ENCODE measurements at regions not wholly inside any gene's neighbourhood (a gene's known extent, or its start where the extent isn't known, plus 50 kb on each side); places are given as distances from the start of the nearest gene placed in this dataset.

- WGBS (ENCODE audit: insufficient coverage): 94% methylated on average over 3 of the region's 5 CpGs
- Histone ChIP-seq H3K9me3 (ENCODE audit: control insufficient read depth, insufficient read depth, low read length) (peaks cover 4% of the 10 kb centered on the region), H3K4me1 (ENCODE audit: control insufficient read depth, insufficient read depth, low read length) (no peaks in the 10 kb centered on the region), H3K27me3 (ENCODE audit: control insufficient read depth, insufficient read depth, low read length) (no peaks in the 10 kb centered on the region), H3K27ac (ENCODE audit: low read depth, low read length) (no peak overlapping the region), H3K4me3 (ENCODE audit: low read depth, low read length) (no peak overlapping the region), H3K36me3 (ENCODE audit: control insufficient read depth, insufficient read depth, low read length) (no peaks in the 10 kb centered on the region)
- no peak for DNase-seq (ENCODE audit: low read depth in 4 of 6, low spot score in 6 of 6)
These were observed 64.3 kb upstream of the S1PR3 start for GRCh38 chr9:88926781-88927505.

GRCh38 chr9:88927510-88927909 lies 63.8 kb upstream of the S1PR3 start:
- Histone ChIP-seq H3K36me3 (ENCODE audit: control insufficient read depth, insufficient read depth, low read length) (no peaks in the 10 kb centered on the region), H3K27ac (ENCODE audit: low read depth, low read length) (no peak overlapping the region), H3K27me3 (ENCODE audit: control insufficient read depth, insufficient read depth, low read length) (no peaks in the 10 kb centered on the region), H3K4me3 (ENCODE audit: low read depth, low read length) (no peak overlapping the region), H3K9me3 (ENCODE audit: control insufficient read depth, insufficient read depth, low read length) (peaks cover 4% of the 10 kb centered on the region), H3K4me1 (ENCODE audit: control insufficient read depth, insufficient read depth, low read length) (no peaks in the 10 kb centered on the region)
- DNase-seq (ENCODE audit: low read depth in 4 of 6, low spot score in 6 of 6): no peak
- WGBS (ENCODE audit: insufficient coverage): no CpG with 5 or more reads among the region's 3 CpGs

GRCh38 chr9:88930716-88931115 lies 60.6 kb upstream of the S1PR3 start:
- no peaks in the 10 kb centered on the region for H3K27me3 ChIP-seq (ENCODE audit: control insufficient read depth, insufficient read depth, low read length)

GRCh38 chr9:88932766-88933165 lies 58.5 kb upstream of the S1PR3 start:
- H3K4me3 ChIP-seq (ENCODE audit: low read depth, low read length): no peak overlapping the region
- peaks cover 4% of the 10 kb centered on the region for H3K9me3 ChIP-seq (ENCODE audit: control insufficient read depth, insufficient read depth, low read length)
- H3K4me1 ChIP-seq (ENCODE audit: control insufficient read depth, insufficient read depth, low read length): no peaks in the 10 kb centered on the region
- H3K27me3 ChIP-seq (ENCODE audit: control insufficient read depth, insufficient read depth, low read length): no peaks in the 10 kb centered on the region
- no peaks in the 10 kb centered on the region for H3K36me3 ChIP-seq (ENCODE audit: control insufficient read depth, insufficient read depth, low read length)
- no peak for DNase-seq (ENCODE audit: low read depth in 4 of 6, low spot score in 6 of 6)
- H3K27ac ChIP-seq (ENCODE audit: low read depth, low read length): no peak overlapping the region
- 87% methylated on average over 8 of the region's 13 CpGs for WGBS (ENCODE audit: insufficient coverage)

More at GRCh38 chr9:88930716-88931115, 60.6 kb upstream of the S1PR3 start:
- no peak overlapping the region for H3K4me3 ChIP-seq (ENCODE audit: low read depth, low read length)
- 0% methylated on average over 1 of the region's 3 CpGs for WGBS (ENCODE audit: insufficient coverage)
- no peak for DNase-seq (ENCODE audit: low read depth in 4 of 6, low spot score in 6 of 6)
- no peak overlapping the region for H3K27ac ChIP-seq (ENCODE audit: low read depth, low read length)
- H3K4me1 ChIP-seq (ENCODE audit: control insufficient read depth, insufficient read depth, low read length): no peaks in the 10 kb centered on the region
- peaks cover 4% of the 10 kb centered on the region for H3K9me3 ChIP-seq (ENCODE audit: control insufficient read depth, insufficient read depth, low read length)
- no peaks in the 10 kb centered on the region for H3K36me3 ChIP-seq (ENCODE audit: control insufficient read depth, insufficient read depth, low read length)

- Histone ChIP-seq H3K4me3 (ENCODE audit: low read depth, low read length) (no peak overlapping the region), H3K4me1 (ENCODE audit: control insufficient read depth, insufficient read depth, low read length) (no peaks in the 10 kb centered on the region), H3K27me3 (ENCODE audit: control insufficient read depth, insufficient read depth, low read length) (no peaks in the 10 kb centered on the region), H3K9me3 (ENCODE audit: control insufficient read depth, insufficient read depth, low read length) (peaks cover 4% of the 10 kb centered on the region), H3K36me3 (ENCODE audit: control insufficient read depth, insufficient read depth, low read length) (no peaks in the 10 kb centered on the region), H3K27ac (ENCODE audit: low read depth, low read length) (no peak overlapping the region)
- WGBS (ENCODE audit: insufficient coverage): 83% methylated on average over 7 of the region's 11 CpGs
- no peak for DNase-seq (ENCODE audit: low read depth in 4 of 6, low spot score in 6 of 6)
These were observed 57.5 kb upstream of the S1PR3 start for GRCh38 chr9:88933607-88934379.

GRCh38 chr9:88934876-88935535 lies 56.3 kb upstream of the S1PR3 start:
- no peak for DNase-seq (ENCODE audit: low read depth in 4 of 6, low spot score in 6 of 6)
- no peaks in the 10 kb centered on the region for H3K4me1 ChIP-seq (ENCODE audit: control insufficient read depth, insufficient read depth, low read length)
- WGBS (ENCODE audit: insufficient coverage): 86% methylated on average over 3 of the region's 5 CpGs
- H3K36me3 ChIP-seq (ENCODE audit: control insufficient read depth, insufficient read depth, low read length): no peaks in the 10 kb centered on the region
- H3K27me3 ChIP-seq (ENCODE audit: control insufficient read depth, insufficient read depth, low read length): no peaks in the 10 kb centered on the region
- no peak overlapping the region for H3K27ac ChIP-seq (ENCODE audit: low read depth, low read length)
- H3K9me3 ChIP-seq (ENCODE audit: control insufficient read depth, insufficient read depth, low read length): peaks cover 4% of the 10 kb centered on the region
- no peak overlapping the region for H3K4me3 ChIP-seq (ENCODE audit: low read depth, low read length)

- Histone ChIP-seq H3K9me3 (ENCODE audit: control insufficient read depth, insufficient read depth, low read length) (peaks cover under 1% of the 10 kb centered on the region), H3K4me3 (ENCODE audit: low read depth, low read length) (no peak overlapping the region), H3K36me3 (ENCODE audit: control insufficient read depth, insufficient read depth, low read length) (no peaks in the 10 kb centered on the region), H3K4me1 (ENCODE audit: control insufficient read depth, insufficient read depth, low read length) (no peaks in the 10 kb centered on the region), H3K27ac (ENCODE audit: low read depth, low read length) (no peak overlapping the region), H3K27me3 (ENCODE audit: control insufficient read depth, insufficient read depth, low read length) (no peaks in the 10 kb centered on the region)
- no peak for DNase-seq (ENCODE audit: low read depth in 4 of 6, low spot score in 6 of 6)
- 89% methylated on average over 1 of the region's 2 CpGs for WGBS (ENCODE audit: insufficient coverage)
These were observed 55.1 kb upstream of the S1PR3 start for GRCh38 chr9:88936132-88936531.

- no peaks in the 10 kb centered on the region for H3K9me3 ChIP-seq (ENCODE audit: control insufficient read depth, insufficient read depth, low read length)
- no peak for DNase-seq (ENCODE audit: low read depth in 4 of 6, low spot score in 6 of 6)
These were observed 54.6 kb upstream of the S1PR3 start for GRCh38 chr9:88936668-88937067.

GRCh38 chr9:88937248-88937647 lies 54.0 kb upstream of the S1PR3 start:
- Histone ChIP-seq H3K27ac (ENCODE audit: low read depth, low read length) (no peak overlapping the region), H3K27me3 (ENCODE audit: control insufficient read depth, insufficient read depth, low read length) (no peaks in the 10 kb centered on the region), H3K4me3 (ENCODE audit: low read depth, low read length) (no peak overlapping the region), H3K4me1 (ENCODE audit: control insufficient read depth, insufficient read depth, low read length) (no peaks in the 10 kb centered on the region), H3K9me3 (ENCODE audit: control insufficient read depth, insufficient read depth, low read length) (no peaks in the 10 kb centered on the region), H3K36me3 (ENCODE audit: control insufficient read depth, insufficient read depth, low read length) (no peaks in the 10 kb centered on the region)
- DNase-seq (ENCODE audit: low read depth in 4 of 6, low spot score in 6 of 6): no peak
- 0% methylated on average over 1 of the region's 3 CpGs for WGBS (ENCODE audit: insufficient coverage)

More at GRCh38 chr9:88936668-88937067, 54.6 kb upstream of the S1PR3 start:
- Histone ChIP-seq H3K36me3 (ENCODE audit: control insufficient read depth, insufficient read depth, low read length) (no peaks in the 10 kb centered on the region), H3K27ac (ENCODE audit: low read depth, low read length) (no peak overlapping the region), H3K4me3 (ENCODE audit: low read depth, low read length) (no peak overlapping the region), H3K4me1 (ENCODE audit: control insufficient read depth, insufficient read depth, low read length) (no peaks in the 10 kb centered on the region), H3K27me3 (ENCODE audit: control insufficient read depth, insufficient read depth, low read length) (no peaks in the 10 kb centered on the region)
- WGBS (ENCODE audit: insufficient coverage): 80% methylated on average over 2 of the region's 5 CpGs

All from spinal cord (tissue), 9 donors.